ENCODE measurements at regions not wholly inside any gene's neighbourhood (a gene's known extent, or its start where the extent isn't known, plus 50 kb on each side); places are given as distances from the start of the nearest gene placed in this dataset.

DNA sequence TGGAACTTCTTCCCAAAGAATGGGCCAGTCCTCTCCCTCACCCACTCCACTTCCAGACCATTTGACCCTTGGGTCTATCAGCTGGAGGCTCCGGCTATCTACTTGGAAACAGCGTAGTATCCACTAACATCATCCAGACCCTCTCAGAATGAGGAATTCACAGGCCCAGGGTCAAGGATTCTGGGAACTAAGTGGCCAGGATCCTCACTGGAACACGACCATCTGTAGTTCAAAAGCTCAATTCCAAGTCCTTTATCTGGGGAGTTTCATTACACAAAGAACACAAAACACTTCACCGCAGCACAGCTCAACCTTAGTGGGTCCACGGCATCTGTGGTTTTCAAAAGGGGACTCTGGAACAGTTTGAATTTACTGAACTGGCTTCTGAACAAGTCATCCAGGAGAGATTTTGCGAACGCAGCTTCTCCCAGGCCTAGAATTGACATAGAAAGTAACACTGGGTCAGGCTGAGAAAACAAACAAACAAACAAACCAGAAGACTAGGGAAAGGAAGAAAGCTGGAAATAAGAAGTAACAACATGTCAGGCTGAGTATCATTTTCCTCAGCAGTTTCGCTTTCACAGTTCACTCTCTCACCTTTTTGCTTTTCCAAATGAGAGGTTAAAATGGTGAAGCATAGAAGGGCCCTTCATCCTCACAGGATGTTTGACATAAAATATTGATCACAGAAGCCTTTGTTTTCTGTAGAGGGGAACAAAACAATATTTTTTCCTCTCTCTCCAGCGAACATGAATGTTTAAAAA, 57.6 kb upstream of the USP6NL start:
- TF ChIP-seq CTCF (IDR thresholded peaks at IDR 0.05; ENCODE audit: low read depth, low read length, poor library complexity, severe bottlenecking): no peak
- no peak for TF ChIP-seq EZH2phosphoT487 (IDR thresholded peaks at IDR 0.05; ENCODE audit: borderline replicate concordance, low read length)
